ENCODE measurements at regions not wholly inside any gene's neighbourhood (a gene's known extent, or its start where the extent isn't known, plus 50 kb on each side); places are given as distances from the start of the nearest gene placed in this dataset.

- TF ChIP-seq, protein P1, sequence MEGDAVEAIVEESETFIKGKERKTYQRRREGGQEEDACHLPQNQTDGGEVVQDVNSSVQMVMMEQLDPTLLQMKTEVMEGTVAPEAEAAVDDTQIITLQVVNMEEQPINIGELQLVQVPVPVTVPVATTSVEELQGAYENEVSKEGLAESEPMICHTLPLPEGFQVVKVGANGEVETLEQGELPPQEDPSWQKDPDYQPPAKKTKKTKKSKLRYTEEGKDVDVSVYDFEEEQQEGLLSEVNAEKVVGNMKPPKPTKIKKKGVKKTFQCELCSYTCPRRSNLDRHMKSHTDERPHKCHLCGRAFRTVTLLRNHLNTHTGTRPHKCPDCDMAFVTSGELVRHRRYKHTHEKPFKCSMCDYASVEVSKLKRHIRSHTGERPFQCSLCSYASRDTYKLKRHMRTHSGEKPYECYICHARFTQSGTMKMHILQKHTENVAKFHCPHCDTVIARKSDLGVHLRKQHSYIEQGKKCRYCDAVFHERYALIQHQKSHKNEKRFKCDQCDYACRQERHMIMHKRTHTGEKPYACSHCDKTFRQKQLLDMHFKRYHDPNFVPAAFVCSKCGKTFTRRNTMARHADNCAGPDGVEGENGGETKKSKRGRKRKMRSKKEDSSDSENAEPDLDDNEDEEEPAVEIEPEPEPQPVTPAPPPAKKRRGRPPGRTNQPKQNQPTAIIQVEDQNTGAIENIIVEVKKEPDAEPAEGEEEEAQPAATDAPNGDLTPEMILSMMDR (IDR thresholded peaks at IDR 0.05): no peak
- TF ChIP-seq POLR2A (IDR thresholded peaks at IDR 0.05): no peak
These were observed 648.5 kb upstream of the PTBP2 start for GRCh38 chr1:96073100-96073499.

Measured in thyroid gland (tissue), 4 donors.